Suprapubic skin (tissue), 4 donors: ENCODE measurements at regions not wholly inside any gene's neighbourhood (a gene's known extent, or its start where the extent isn't known, plus 50 kb on each side); places are given as distances from the start of the nearest gene placed in this dataset.

Experiments
- DNase-seq, 2 donors: peaks; one replicate each; pipeline ENCODE4 v3.0.0-alpha.2; 2019; ENCODE audit warnings: low spot score in 2 of 2
- H3K27ac ChIP-seq: fragments of 200-600 bp; sonication (generic); one replicate; pipeline ENCODE4 v1.5.1; 2019
- H3K27me3 ChIP-seq: fragments of 200-600 bp; sonication (generic); one replicate; pipeline ENCODE4 v1.5.1; 2019
- H3K36me3 ChIP-seq: fragments of 200-600 bp; sonication (generic); one replicate; pipeline ENCODE4 v1.5.1; 2019
- H3K4me1 ChIP-seq: fragments of 200-600 bp; sonication (generic); one replicate; pipeline ENCODE4 v1.5.1; 2019
- H3K4me3 ChIP-seq: fragments of 200-600 bp; sonication (generic); one replicate; pipeline ENCODE4 v1.5.1; 2019; ENCODE audit warnings: mild to moderate bottlenecking
- H3K9me3 ChIP-seq: fragments of 200-600 bp; sonication (generic); one replicate; pipeline ENCODE4 v1.5.1; 2019
- CTCF ChIP-seq, 2 donors: fragments of 200-600 bp in 1 of 2; fragments of 450-650 bp in 1 of 2; sonication (generic) in 1 of 2; IDR thresholded peaks; one replicate each; pipeline ENCODE4 v1.5.1; 2016 to 2019; ENCODE audit warnings: antibody characterized with exemption in 2 of 2, mild to moderate bottlenecking in 1 of 2, moderate library complexity in 1 of 2
- EP300 ChIP-seq: sonication (generic); formaldehyde crosslinking; IDR thresholded peaks from one replicate; pipeline ENCODE4 v1.6.1; 2017; ENCODE audit warnings: antibody characterized with exemption
- POLR2A ChIP-seq, 2 donors: fragments of 450-650 bp; IDR thresholded peaks; one replicate each; pipeline ENCODE4 v1.6.1; 2017; ENCODE audit warnings: antibody characterized with exemption in 2 of 2, mild to moderate bottlenecking in 2 of 2, moderate library complexity in 2 of 2
- POLR2AphosphoS5 ChIP-seq, 3 donors: sonication (generic); formaldehyde crosslinking; IDR thresholded peaks; one replicate each; pipeline ENCODE4 v1.6.1; 2017; ENCODE audit warnings: antibody characterized with exemption in 3 of 3
- WGBS: methylation state at CpG from one replicate; pipeline ENCODE4 v1.1.5; 2018; 5-methylcytosine and 5-hydroxymethylcytosine counted together

- Histone ChIP-seq H3K9me3 (no peaks in the 10 kb centered on the region), H3K4me1 (no peaks in the 10 kb centered on the region), H3K27ac (no peak overlapping the region), H3K27me3 (no peaks in the 10 kb centered on the region), H3K4me3 (no peak overlapping the region), H3K36me3 (no peaks in the 10 kb centered on the region)
- no peak for TF ChIP-seq CTCF (IDR thresholded peaks at IDR 0.05)
- no peak for TF ChIP-seq POLR2A (IDR thresholded peaks at IDR 0.05)
- no peak for TF ChIP-seq POLR2AphosphoS5 (IDR thresholded peaks at IDR 0.05)
- no peak for TF ChIP-seq EP300
- no peak for DNase-seq
- WGBS = 58% methylated on average over 6 of the region's 6 CpGs
These were observed 99.8 kb upstream of the CHMP2B start for GRCh38 chr3:87127281-87127680.

GRCh38 chr3:87126321-87126720, 100.8 kb upstream of the CHMP2B start:
- Histone ChIP-seq H3K4me1 (no peaks in the 10 kb centered on the region), H3K27me3 (no peaks in the 10 kb centered on the region), H3K27ac (no peak overlapping the region), H3K4me3 (no peak overlapping the region), H3K36me3 (no peaks in the 10 kb centered on the region), H3K9me3 (no peaks in the 10 kb centered on the region)
- WGBS = 37% methylated on average over 4 of the region's 4 CpGs
- DNase-seq = no peak
- TF ChIP-seq EP300 (no peak), POLR2A (IDR thresholded peaks at IDR 0.05) (no peak), CTCF (IDR thresholded peaks at IDR 0.05) (no peak), POLR2AphosphoS5 (IDR thresholded peaks at IDR 0.05) (no peak)

- Histone ChIP-seq H3K4me1 (no peaks in the 10 kb centered on the region), H3K27ac (no peak overlapping the region), H3K4me3 (no peak overlapping the region), H3K9me3 (no peaks in the 10 kb centered on the region), H3K36me3 (no peaks in the 10 kb centered on the region), H3K27me3 (no peaks in the 10 kb centered on the region)
- TF ChIP-seq POLR2AphosphoS5 (IDR thresholded peaks at IDR 0.05) = no peak
- TF ChIP-seq CTCF (IDR thresholded peaks at IDR 0.05) = no peak
- no peak for TF ChIP-seq POLR2A (IDR thresholded peaks at IDR 0.05)
- no peak for TF ChIP-seq EP300
- DNase-seq = no peak
- 74% methylated on average over 5 of the region's 5 CpGs for WGBS
These were observed 102.0 kb upstream of the CHMP2B start for GRCh38 chr3:87125116-87125515.

- no peak overlapping the region for H3K4me3 ChIP-seq
- no peaks in the 10 kb centered on the region for H3K4me1 ChIP-seq
- H3K27me3 ChIP-seq = no peaks in the 10 kb centered on the region
- no peaks in the 10 kb centered on the region for H3K36me3 ChIP-seq
- no peak overlapping the region for H3K27ac ChIP-seq
- DNase-seq = no peak
- TF ChIP-seq POLR2AphosphoS5 (IDR thresholded peaks at IDR 0.05) (no peak), EP300 (no peak), POLR2A (IDR thresholded peaks at IDR 0.05) (no peak), CTCF (IDR thresholded peaks at IDR 0.05) (no peak)
- H3K9me3 ChIP-seq = no peaks in the 10 kb centered on the region
These were observed 104.3 kb upstream of the CHMP2B start for GRCh38 chr3:87122766-87123165.

GRCh38 chr3:87121856-87122255, 105.3 kb upstream of the CHMP2B start:
- Histone ChIP-seq H3K4me3 (no peak overlapping the region), H3K4me1 (no peaks in the 10 kb centered on the region), H3K36me3 (no peaks in the 10 kb centered on the region), H3K27ac (no peak overlapping the region), H3K27me3 (no peaks in the 10 kb centered on the region), H3K9me3 (no peaks in the 10 kb centered on the region)
- TF ChIP-seq CTCF (IDR thresholded peaks at IDR 0.05) (no peak), EP300 (no peak), POLR2A (IDR thresholded peaks at IDR 0.05) (no peak), POLR2AphosphoS5 (IDR thresholded peaks at IDR 0.05) (no peak)
- no peak for DNase-seq
- 33% methylated on average over 2 of the region's 2 CpGs for WGBS
